Forelimb muscle (tissue), 1 donor: ENCODE measurements at regions not wholly inside any gene's neighbourhood (a gene's known extent, or its start where the extent isn't known, plus 50 kb on each side); places are given as distances from the start of the nearest gene placed in this dataset.

Experiments
- DNase-seq: peaks from one replicate; pipeline ENCODE4 v3.0.0-alpha.2; 2013; ENCODE audit warnings: low read depth

GRCh38 chr10:71044720-71045119 is 156.4 kb upstream of the PCBD1 start:
- DNase-seq, result no peak

GRCh38 chr10:71045204-71045809 is 156.9 kb upstream of the PCBD1 start:
- no peak for DNase-seq

- DNase-seq, result no peak
Measured at GRCh38 chr10:71045936-71046335, 157.6 kb upstream of the PCBD1 start.

- no peak for DNase-seq
Measured at GRCh38 chr10:71046747-71047146, 158.4 kb upstream of the PCBD1 start.

- no peak for DNase-seq
Measured at GRCh38 chr10:71048971-71049615, 160.7 kb upstream of the PCBD1 start.

- DNase-seq, result no peak
Measured at GRCh38 chr10:71049994-71050393, 161.6 kb upstream of the PCBD1 start.

GRCh38 chr10:71052076-71052660 is 160.2 kb upstream of the UNC5B start:
- no peak for DNase-seq

- DNase-seq, result no peak
Measured at GRCh38 chr10:71052708-71053107, 159.7 kb upstream of the UNC5B start.

- DNase-seq, result no peak
Measured at GRCh38 chr10:71053169-71053895, 159.0 kb upstream of the UNC5B start.

GRCh38 chr10:71058308-71058707 is 154.1 kb upstream of the UNC5B start:
- no peak for DNase-seq

GRCh38 chr10:71059054-71059818 is 153.1 kb upstream of the UNC5B start:
- no peak for DNase-seq

GRCh38 chr10:71059943-71060342 is 152.4 kb upstream of the UNC5B start:
- no peak for DNase-seq

- DNase-seq, result no peak
Measured at GRCh38 chr10:71060476-71061426, 151.6 kb upstream of the UNC5B start.

GRCh38 chr10:71061472-71061871 is 150.9 kb upstream of the UNC5B start:
- no peak for DNase-seq

GRCh38 chr10:71062156-71062555 is 150.2 kb upstream of the UNC5B start:
- no peak for DNase-seq

GRCh38 chr10:71063401-71063800 is 149.0 kb upstream of the UNC5B start:
- DNase-seq, result no peak

GRCh38 chr10:71064413-71065118 is 147.8 kb upstream of the UNC5B start:
- DNase-seq, result no peak

- DNase-seq, result no peak
Measured at GRCh38 chr10:71065659-71066058, 146.7 kb upstream of the UNC5B start.

GRCh38 chr10:71066600-71066999 is 145.8 kb upstream of the UNC5B start:
- DNase-seq, result no peak

- DNase-seq, result no peak
Measured at GRCh38 chr10:71067098-71067740, 145.2 kb upstream of the UNC5B start.
